WTC11 (cell line): ENCODE measurements at regions not wholly inside any gene's neighbourhood (a gene's known extent, or its start where the extent isn't known, plus 50 kb on each side); places are given as distances from the start of the nearest gene placed in this dataset.

Experiments
- ATAC-seq: fragments of 200-7000 bp; cut with Tn5 transposase; 2 replicates; pipeline ENCODE4 v1.10.0; 2021; ENCODE audit warnings: mild to moderate bottlenecking, moderate library complexity
- CTCF ChIA-PET: fragments of 300-600 bp; sonication (Branson Sonifier 250); formaldehyde crosslinking; loops from one replicate; lab custom pipeline; 2021; ENCODE audit warnings: antibody characterized with exemption; lab: Charles Lee
- POLR2A ChIA-PET: fragments of 350-600 bp; sonication (Branson Sonifier 250); formaldehyde crosslinking; loops from one replicate; lab custom pipeline; 2021; ENCODE audit warnings: antibody characterized with exemption; lab: Charles Lee
- DNase-seq: peaks from one replicate; pipeline ENCODE4 v3.0.0; 2021; ENCODE audit warnings: low spot score
- H3K27ac Mint-ChIP-seq: 2 replicates; pipeline ENCODE4 v1.8.0; 2021; ENCODE audit warnings: mixed read lengths
- H3K27me3 Mint-ChIP-seq: 2 replicates; pipeline ENCODE4 v1.8.0; 2021; ENCODE audit warnings: low read depth, mild to moderate bottlenecking, moderate library complexity, mixed read lengths
- H3K36me3 Mint-ChIP-seq: 2 replicates; pipeline ENCODE4 v1.8.0; 2021; ENCODE audit warnings: mixed read lengths
- H3K4me1 Mint-ChIP-seq: 2 replicates; pipeline ENCODE4 v1.8.0; 2022; ENCODE audit warnings: mixed read lengths
- H3K4me3 Mint-ChIP-seq: 2 replicates; pipeline ENCODE4 v1.8.0; 2021; ENCODE audit warnings: mild to moderate bottlenecking, moderate library complexity, mixed read lengths
- H3K9me3 Mint-ChIP-seq: 2 replicates; pipeline ENCODE4 v1.8.0; 2021; ENCODE audit warnings: mixed read lengths
- ATF1 ChIP-seq: sonication (generic); formaldehyde crosslinking; IDR thresholded peaks from 2 replicates; pipeline ENCODE4 v1.8.1; 2023; ENCODE audit warnings: mild to moderate bottlenecking, moderate library complexity, missing genetic modification reagents
- CBFB ChIP-seq: sonication (generic); formaldehyde crosslinking; IDR thresholded peaks from 2 replicates; pipeline ENCODE4 v1.8.1; 2022; ENCODE audit warnings: mild to moderate bottlenecking, low read depth, missing genetic modification reagents
- ELF4 ChIP-seq: sonication (generic); formaldehyde crosslinking; IDR thresholded peaks from 2 replicates; pipeline ENCODE4 v1.8.1; 2022; ENCODE audit warnings: low read depth, mild to moderate bottlenecking, moderate library complexity, missing genetic modification reagents
- FOXP1 ChIP-seq: sonication (generic); formaldehyde crosslinking; IDR thresholded peaks from 2 replicates; pipeline ENCODE4 v1.8.0; 2022; ENCODE audit warnings: missing genetic modification reagents, mild to moderate bottlenecking, moderate library complexity, borderline replicate concordance
- GRHL2 ChIP-seq: fragments of 250-450 bp; sonication (Bioruptor Pico); IDR thresholded peaks from 2 replicates; pipeline ENCODE4 v1.8.0; 2022; ENCODE audit warnings: mild to moderate bottlenecking, moderate library complexity; ENCODE audit not compliant: insufficient replicate concordance, severe bottlenecking
- GTF2I ChIP-seq: fragments of 250-450 bp; sonication (Bioruptor Pico); conservative IDR thresholded peaks from 2 replicates; pipeline ENCODE4 v1.4.0; 2021; ENCODE audit warnings: mild to moderate bottlenecking
- HMGA2 ChIP-seq: fragments of 250-450 bp; sonication (Bioruptor Pico); IDR thresholded peaks from 2 replicates; pipeline ENCODE4 v1.4.0; 2021; ENCODE audit warnings: mild to moderate bottlenecking, moderate library complexity
- JAZF1 ChIP-seq: fragments of 250-450 bp; sonication (Bioruptor Pico); IDR thresholded peaks from 2 replicates; pipeline ENCODE4 v1.9.0; 2021; ENCODE audit warnings: moderate library complexity, mild to moderate bottlenecking, inconsistent platforms
- MYBL2 ChIP-seq: sonication (generic); formaldehyde crosslinking; IDR thresholded peaks from 2 replicates; pipeline ENCODE4 v1.8.1; 2023; ENCODE audit warnings: mild to moderate bottlenecking, moderate library complexity, missing genetic modification reagents
- TEAD4 ChIP-seq: sonication (generic); formaldehyde crosslinking; IDR thresholded peaks from 2 replicates; pipeline ENCODE4 v1.8.0; 2022; ENCODE audit warnings: mild to moderate bottlenecking, missing genetic modification reagents
- ZNF317 ChIP-seq: sonication (generic); formaldehyde crosslinking; IDR thresholded peaks from 2 replicates; pipeline ENCODE4 v1.8.1; 2023; ENCODE audit warnings: low read depth, mild to moderate bottlenecking, moderate library complexity, missing genetic modification reagents, borderline replicate concordance
- TF ChIP-seq, protein P1 (sequence below): sonication (generic); formaldehyde crosslinking; IDR thresholded peaks from 2 replicates; pipeline ENCODE4 v1.8.1; 2022; ENCODE audit warnings: mild to moderate bottlenecking, missing genetic modification reagents, moderate library complexity, borderline replicate concordance
- TF ChIP-seq, protein P2 (sequence below): fragments of 250-450 bp; sonication (Bioruptor Pico); conservative IDR thresholded peaks from 2 replicates; pipeline ENCODE4 v1.9.0; 2021; ENCODE audit warnings: mild to moderate bottlenecking
- TF ChIP-seq, protein P3 (sequence below): sonication (generic); formaldehyde crosslinking; IDR thresholded peaks from 2 replicates; pipeline ENCODE4 v1.8.1; 2023; ENCODE audit warnings: mild to moderate bottlenecking, missing genetic modification reagents
- TF ChIP-seq, protein P4 (sequence below): sonication (generic); formaldehyde crosslinking; IDR thresholded peaks from 2 replicates; pipeline ENCODE4 v1.8.0; 2022; ENCODE audit warnings: mild to moderate bottlenecking, missing genetic modification reagents
- TF ChIP-seq, protein P5 (sequence below): sonication (generic); formaldehyde crosslinking; IDR thresholded peaks from 2 replicates; pipeline ENCODE4 v1.8.0; 2023; ENCODE audit warnings: missing genetic modification reagents
- TF ChIP-seq, protein P6 (sequence below): sonication (generic); formaldehyde crosslinking; IDR thresholded peaks from 2 replicates; pipeline ENCODE4 v1.8.1; 2022; ENCODE audit warnings: low read depth, mild to moderate bottlenecking, moderate library complexity, missing genetic modification reagents, borderline replicate concordance
- TF ChIP-seq, protein P7 (sequence below): fragments of 250-450 bp; sonication (Bioruptor Pico); IDR thresholded peaks from 2 replicates; pipeline ENCODE4 v1.9.0; 2021; ENCODE audit warnings: mild to moderate bottlenecking

DNA sequence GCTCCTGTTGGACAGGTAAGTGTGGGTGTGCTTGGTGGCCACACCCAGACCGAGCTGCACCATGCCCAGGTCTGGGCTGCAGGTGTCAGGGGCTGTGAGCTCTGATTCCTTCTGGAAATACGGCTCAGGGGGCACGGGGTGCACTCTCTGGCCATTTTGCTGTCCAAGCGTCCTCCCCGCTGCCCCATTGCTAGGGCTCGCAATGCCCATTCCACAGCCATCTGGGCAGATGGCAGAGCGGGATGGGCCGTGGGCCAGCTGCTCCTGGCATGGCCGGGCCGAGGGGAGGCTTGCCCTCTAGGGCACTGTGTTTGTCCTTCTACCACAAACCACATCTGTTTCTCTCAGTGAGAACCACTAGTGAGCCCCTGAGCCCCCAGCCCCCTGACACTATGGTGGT, 67.9 kb upstream of the RXRA start (continued):
- TF ChIP-seq, protein P1, sequence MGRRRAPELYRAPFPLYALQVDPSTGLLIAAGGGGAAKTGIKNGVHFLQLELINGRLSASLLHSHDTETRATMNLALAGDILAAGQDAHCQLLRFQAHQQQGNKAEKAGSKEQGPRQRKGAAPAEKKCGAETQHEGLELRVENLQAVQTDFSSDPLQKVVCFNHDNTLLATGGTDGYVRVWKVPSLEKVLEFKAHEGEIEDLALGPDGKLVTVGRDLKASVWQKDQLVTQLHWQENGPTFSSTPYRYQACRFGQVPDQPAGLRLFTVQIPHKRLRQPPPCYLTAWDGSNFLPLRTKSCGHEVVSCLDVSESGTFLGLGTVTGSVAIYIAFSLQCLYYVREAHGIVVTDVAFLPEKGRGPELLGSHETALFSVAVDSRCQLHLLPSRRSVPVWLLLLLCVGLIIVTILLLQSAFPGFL (CRISPR knock-in tag): no peak
- no peak for TF ChIP-seq FOXP1
- TF ChIP-seq, all 79 proteins: peak for 0

DNA sequence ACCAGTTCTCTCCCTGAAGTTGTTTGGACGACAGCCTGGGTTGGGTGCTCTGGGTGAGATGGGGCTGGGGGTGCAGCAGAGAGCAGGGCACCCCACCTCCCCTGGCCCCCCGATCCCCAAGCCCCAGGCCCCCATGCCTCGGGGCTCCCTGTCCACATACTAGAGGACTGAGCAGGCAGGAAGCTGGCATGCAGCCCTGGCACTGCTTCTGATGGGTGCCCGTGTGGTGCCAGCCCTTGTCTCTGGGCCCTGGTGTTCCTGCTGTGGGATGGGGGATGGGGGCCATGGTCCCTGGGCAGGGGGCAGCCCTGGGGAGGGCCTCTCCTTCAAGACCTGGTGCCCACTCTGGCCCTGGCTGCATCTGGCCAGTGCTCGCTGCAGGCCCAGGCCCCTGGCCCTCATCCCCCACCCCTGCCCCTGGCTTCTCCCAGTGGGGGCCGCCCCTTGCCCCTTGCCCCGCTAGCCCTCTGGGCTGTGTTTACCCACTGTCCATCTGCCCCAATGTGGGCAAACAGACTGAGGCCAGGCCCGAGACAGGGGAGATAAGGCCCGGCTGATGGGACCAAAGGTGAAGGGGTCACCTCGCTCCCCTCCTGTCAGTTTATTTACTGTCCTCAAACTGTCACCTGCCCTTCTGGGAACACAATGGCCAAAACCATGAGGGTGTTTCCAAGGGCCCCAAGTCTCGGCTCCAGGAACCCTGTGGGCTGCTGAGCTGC, 67.3 kb upstream of the RXRA start:
- no peak for ATAC-seq

DNA sequence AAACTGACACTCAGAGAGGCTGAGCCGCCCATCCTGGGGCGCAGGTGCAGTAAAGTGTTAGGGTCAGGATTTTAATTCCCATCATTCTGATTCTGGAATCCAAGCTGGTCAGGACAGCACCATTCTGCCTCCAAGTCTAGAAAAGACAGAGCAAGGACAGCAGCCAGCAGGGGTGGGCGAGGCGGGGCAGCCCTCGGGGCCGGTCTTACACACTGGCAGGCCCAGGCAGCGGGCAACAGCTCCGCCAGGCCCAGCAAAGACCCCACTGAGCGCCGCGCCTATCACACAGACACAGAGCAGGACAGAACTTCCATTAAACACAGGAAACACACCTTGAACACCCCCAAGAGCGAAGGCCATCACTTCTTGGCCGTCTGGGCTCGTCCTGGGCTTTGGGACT, 66.5 kb upstream of the RXRA start:
- DNase-seq (no peak), ATAC-seq (no peak)
- CTCF ChIA-PET: no interaction called here
- H3K9me3 Mint-ChIP-seq: no peaks in the 10 kb centered on the region
- no peaks in the 10 kb centered on the region for H3K4me1 Mint-ChIP-seq
- no peaks in the 10 kb centered on the region for H3K27me3 Mint-ChIP-seq
- no peak overlapping the region for H3K27ac Mint-ChIP-seq
- H3K36me3 Mint-ChIP-seq: no peaks in the 10 kb centered on the region
- no peak overlapping the region for H3K4me3 Mint-ChIP-seq
- TF ChIP-seq ATF1: no peak
- no peak for TF ChIP-seq ZNF317 (CRISPR knock-in tag)
- no peak for TF ChIP-seq FOXP1
- TF ChIP-seq, protein P2, sequence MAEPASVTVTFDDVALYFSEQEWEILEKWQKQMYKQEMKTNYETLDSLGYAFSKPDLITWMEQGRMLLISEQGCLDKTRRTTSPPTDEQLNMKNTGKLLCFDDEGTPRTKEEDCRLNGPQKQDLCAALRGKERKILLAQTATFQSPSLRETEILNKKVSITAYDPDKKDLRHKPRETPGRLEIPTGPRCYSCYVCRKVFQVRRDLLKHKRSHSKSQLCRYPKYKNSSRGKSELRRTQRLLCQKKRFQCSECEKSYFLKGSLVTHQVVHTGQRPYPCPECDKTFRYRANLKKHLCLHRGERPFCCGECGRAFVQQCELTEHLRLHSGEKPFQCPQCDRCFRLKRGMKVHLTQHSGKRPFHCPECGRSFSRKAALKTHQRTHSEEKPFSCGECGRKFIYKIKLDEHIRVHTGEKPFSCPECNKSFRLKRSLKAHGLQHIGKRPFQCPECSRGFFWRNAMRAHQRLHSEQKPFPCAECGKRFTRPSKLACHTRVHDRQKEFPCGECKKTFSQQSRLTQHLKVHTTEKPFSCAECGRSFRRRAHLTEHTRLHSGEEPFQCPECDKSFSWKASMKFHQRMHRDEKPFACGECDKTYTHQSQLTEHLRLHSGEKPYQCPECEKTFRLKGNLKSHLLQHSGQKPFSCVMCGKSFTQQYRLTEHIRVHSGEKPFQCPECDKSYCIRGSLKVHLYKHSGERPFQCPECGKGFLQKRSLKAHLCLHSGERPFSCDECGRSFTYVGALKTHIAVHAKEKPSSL (CRISPR knock-in tag): no peak
- TF ChIP-seq, protein P3, sequence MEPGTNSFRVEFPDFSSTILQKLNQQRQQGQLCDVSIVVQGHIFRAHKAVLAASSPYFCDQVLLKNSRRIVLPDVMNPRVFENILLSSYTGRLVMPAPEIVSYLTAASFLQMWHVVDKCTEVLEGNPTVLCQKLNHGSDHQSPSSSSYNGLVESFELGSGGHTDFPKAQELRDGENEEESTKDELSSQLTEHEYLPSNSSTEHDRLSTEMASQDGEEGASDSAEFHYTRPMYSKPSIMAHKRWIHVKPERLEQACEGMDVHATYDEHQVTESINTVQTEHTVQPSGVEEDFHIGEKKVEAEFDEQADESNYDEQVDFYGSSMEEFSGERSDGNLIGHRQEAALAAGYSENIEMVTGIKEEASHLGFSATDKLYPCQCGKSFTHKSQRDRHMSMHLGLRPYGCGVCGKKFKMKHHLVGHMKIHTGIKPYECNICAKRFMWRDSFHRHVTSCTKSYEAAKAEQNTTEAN (CRISPR knock-in tag): no peak
- TF ChIP-seq JAZF1 (CRISPR knock-in tag): no peak
- TF ChIP-seq CBFB: no peak
- TF ChIP-seq, protein P4, sequence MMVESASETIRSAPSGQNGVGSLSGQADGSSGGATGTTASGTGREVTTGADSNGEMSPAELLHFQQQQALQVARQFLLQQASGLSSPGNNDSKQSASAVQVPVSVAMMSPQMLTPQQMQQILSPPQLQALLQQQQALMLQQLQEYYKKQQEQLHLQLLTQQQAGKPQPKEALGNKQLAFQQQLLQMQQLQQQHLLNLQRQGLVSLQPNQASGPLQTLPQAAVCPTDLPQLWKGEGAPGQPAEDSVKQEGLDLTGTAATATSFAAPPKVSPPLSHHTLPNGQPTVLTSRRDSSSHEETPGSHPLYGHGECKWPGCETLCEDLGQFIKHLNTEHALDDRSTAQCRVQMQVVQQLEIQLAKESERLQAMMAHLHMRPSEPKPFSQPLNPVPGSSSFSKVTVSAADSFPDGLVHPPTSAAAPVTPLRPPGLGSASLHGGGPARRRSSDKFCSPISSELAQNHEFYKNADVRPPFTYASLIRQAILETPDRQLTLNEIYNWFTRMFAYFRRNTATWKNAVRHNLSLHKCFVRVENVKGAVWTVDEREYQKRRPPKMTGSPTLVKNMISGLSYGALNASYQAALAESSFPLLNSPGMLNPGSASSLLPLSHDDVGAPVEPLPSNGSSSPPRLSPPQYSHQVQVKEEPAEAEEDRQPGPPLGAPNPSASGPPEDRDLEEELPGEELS (CRISPR knock-in tag): no peak
- TF ChIP-seq GTF2I (CRISPR knock-in tag): no peak
- POLR2A ChIA-PET: no interaction called here

More for the DNA sequence above, 67.3 kb upstream of the RXRA start:
- no peak for TF ChIP-seq ELF4 (CRISPR knock-in tag)
- TF ChIP-seq, protein P5, sequence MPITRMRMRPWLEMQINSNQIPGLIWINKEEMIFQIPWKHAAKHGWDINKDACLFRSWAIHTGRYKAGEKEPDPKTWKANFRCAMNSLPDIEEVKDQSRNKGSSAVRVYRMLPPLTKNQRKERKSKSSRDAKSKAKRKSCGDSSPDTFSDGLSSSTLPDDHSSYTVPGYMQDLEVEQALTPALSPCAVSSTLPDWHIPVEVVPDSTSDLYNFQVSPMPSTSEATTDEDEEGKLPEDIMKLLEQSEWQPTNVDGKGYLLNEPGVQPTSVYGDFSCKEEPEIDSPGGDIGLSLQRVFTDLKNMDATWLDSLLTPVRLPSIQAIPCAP: no peak
- ChIA-PET POLR2A (no interaction called here), CTCF (no interaction called here)
- no peak overlapping the region for H3K27ac Mint-ChIP-seq
- H3K4me1 Mint-ChIP-seq: no peaks in the 10 kb centered on the region
- no peaks in the 10 kb centered on the region for H3K9me3 Mint-ChIP-seq
- no peak overlapping the region for H3K4me3 Mint-ChIP-seq
- H3K36me3 Mint-ChIP-seq: no peaks in the 10 kb centered on the region
- no peaks in the 10 kb centered on the region; the same call in 1 of the 2 replicates for H3K27me3 Mint-ChIP-seq
- no peak for DNase-seq

DNA sequence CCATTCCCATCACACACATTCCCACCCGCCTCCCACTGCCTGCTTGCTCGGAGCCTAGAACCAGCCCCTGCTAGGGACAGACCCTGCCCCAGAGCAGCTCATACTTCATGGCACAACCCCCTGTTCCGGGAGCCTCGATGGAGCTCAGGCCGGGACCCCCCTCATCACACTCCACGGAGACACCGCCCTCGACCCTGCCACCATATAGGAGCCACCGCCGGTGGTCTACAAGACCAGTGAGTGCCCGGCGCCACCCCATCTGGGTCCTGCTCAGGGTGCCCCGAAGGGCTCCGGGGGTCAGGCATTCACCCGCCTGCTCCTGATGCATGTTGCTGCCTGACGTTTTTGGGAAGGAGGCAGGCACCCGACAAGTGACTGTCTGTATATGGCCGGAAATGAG, 65.5 kb upstream of the RXRA start:
- ChIA-PET CTCF (interaction anchor here (1.5 kb wide), 1 partner anchor 12 kb away, joined by 4 read pairs; no protein-coding TSS in a partner anchor), POLR2A (no interaction called here)
- Mint-ChIP-seq H3K4me3 (no peak overlapping the region), H3K36me3 (no peaks in the 10 kb centered on the region), H3K27me3 (no peaks in the 10 kb centered on the region), H3K27ac (no peak overlapping the region), H3K9me3 (no peaks in the 10 kb centered on the region), H3K4me1 (no peaks in the 10 kb centered on the region)
- DNase-seq (no peak), ATAC-seq (no peak)
- TF ChIP-seq, protein P6, sequence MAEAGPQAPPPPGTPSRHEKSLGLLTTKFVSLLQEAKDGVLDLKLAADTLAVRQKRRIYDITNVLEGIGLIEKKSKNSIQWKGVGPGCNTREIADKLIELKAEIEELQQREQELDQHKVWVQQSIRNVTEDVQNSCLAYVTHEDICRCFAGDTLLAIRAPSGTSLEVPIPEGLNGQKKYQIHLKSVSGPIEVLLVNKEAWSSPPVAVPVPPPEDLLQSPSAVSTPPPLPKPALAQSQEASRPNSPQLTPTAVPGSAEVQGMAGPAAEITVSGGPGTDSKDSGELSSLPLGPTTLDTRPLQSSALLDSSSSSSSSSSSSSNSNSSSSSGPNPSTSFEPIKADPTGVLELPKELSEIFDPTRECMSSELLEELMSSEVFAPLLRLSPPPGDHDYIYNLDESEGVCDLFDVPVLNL (CRISPR knock-in tag): no peak
- TF ChIP-seq HMGA2: no peak
- TF ChIP-seq MYBL2 (CRISPR knock-in tag): no peak
- TF ChIP-seq, protein P7, sequence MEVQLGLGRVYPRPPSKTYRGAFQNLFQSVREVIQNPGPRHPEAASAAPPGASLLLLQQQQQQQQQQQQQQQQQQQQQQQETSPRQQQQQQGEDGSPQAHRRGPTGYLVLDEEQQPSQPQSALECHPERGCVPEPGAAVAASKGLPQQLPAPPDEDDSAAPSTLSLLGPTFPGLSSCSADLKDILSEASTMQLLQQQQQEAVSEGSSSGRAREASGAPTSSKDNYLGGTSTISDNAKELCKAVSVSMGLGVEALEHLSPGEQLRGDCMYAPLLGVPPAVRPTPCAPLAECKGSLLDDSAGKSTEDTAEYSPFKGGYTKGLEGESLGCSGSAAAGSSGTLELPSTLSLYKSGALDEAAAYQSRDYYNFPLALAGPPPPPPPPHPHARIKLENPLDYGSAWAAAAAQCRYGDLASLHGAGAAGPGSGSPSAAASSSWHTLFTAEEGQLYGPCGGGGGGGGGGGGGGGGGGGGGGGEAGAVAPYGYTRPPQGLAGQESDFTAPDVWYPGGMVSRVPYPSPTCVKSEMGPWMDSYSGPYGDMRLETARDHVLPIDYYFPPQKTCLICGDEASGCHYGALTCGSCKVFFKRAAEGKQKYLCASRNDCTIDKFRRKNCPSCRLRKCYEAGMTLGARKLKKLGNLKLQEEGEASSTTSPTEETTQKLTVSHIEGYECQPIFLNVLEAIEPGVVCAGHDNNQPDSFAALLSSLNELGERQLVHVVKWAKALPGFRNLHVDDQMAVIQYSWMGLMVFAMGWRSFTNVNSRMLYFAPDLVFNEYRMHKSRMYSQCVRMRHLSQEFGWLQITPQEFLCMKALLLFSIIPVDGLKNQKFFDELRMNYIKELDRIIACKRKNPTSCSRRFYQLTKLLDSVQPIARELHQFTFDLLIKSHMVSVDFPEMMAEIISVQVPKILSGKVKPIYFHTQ: no peak
- TF ChIP-seq CBFB: no peak
- TF ChIP-seq GRHL2 (CRISPR knock-in tag): no peak
- TF ChIP-seq TEAD4 (CRISPR knock-in tag): no peak
